Ascending aorta (tissue), 2 donors: ENCODE measurements at regions not wholly inside any gene's neighbourhood (a gene's known extent, or its start where the extent isn't known, plus 50 kb on each side); places are given as distances from the start of the nearest gene placed in this dataset.

Experiments
- DNase-seq, 2 donors: peaks; one replicate each; pipeline ENCODE4 v3.0.0-alpha.2; 2019; ENCODE audit warnings: low spot score in 2 of 2
- H3K27ac ChIP-seq, 2 donors: fragments of 200-600 bp; sonication (generic); one replicate each; pipeline ENCODE4 v1.5.1; 2016 to 2017; ENCODE audit warnings: mild to moderate bottlenecking in 1 of 2
- H3K27me3 ChIP-seq: fragments of 200-600 bp; sonication (generic); one replicate; pipeline ENCODE4 v1.5.1; 2017
- H3K36me3 ChIP-seq, 2 donors: fragments of 200-600 bp; sonication (generic); one replicate each; pipeline ENCODE4 v1.5.1; 2016
- H3K4me1 ChIP-seq, 2 donors: fragments of 200-600 bp; sonication (generic); one replicate each; pipeline ENCODE4 v1.5.1; 2016 to 2017; ENCODE audit warnings: mild to moderate bottlenecking in 1 of 2
- H3K4me3 ChIP-seq, 2 donors: fragments of 200-600 bp; sonication (generic); one replicate each; pipeline ENCODE4 v1.5.1; 2016 to 2017; ENCODE audit warnings: mild to moderate bottlenecking in 1 of 2
- H3K9me3 ChIP-seq, 2 donors: fragments of 200-600 bp; sonication (generic); one replicate each; pipeline ENCODE4 v1.5.1; 2016
- CTCF ChIP-seq, 3 experiments: fragments of 200-600 bp in 2 of 3; fragments of 450-650 bp in 1 of 3; sonication (generic) in 2 of 3; IDR thresholded peaks; one replicate each; pipeline ENCODE4 v1.5.1; 2016 to 2019; ENCODE audit warnings: antibody characterized with exemption in 3 of 3, mild to moderate bottlenecking in 1 of 3, moderate library complexity in 1 of 3
- intact Hi-C: fragments of 100-400 bp; cut with DNase I; formaldehyde crosslinking; loops from one replicate; pipeline ENCODE4 v1.15.1; 2023

- DNase-seq, result no peak
- H3K9me3 ChIP-seq, result no peaks in the 10 kb centered on the region
- no peak for TF ChIP-seq CTCF (IDR thresholded peaks at IDR 0.05)
- no peaks in the 10 kb centered on the region for H3K4me1 ChIP-seq
- H3K36me3 ChIP-seq, result no peaks in the 10 kb centered on the region
- H3K4me3 ChIP-seq, result no peak overlapping the region
- H3K27ac ChIP-seq, result no peak overlapping the region
- intact Hi-C loops, result no loop called here
- H3K27me3 ChIP-seq, result no peaks in the 10 kb centered on the region
Measured at GRCh38 chr9:24095246-24095645, 269.2 kb upstream of the ELAVL2 start.

GRCh38 chr9:24090566-24090965 lies 264.5 kb upstream of the ELAVL2 start:
- H3K4me1 ChIP-seq, result no peaks in the 10 kb centered on the region
- intact Hi-C loops, result no loop called here
- H3K27ac ChIP-seq, result no peak overlapping the region
- no peak for DNase-seq
- H3K4me3 ChIP-seq, result no peak overlapping the region
- no peaks in the 10 kb centered on the region for H3K9me3 ChIP-seq
- H3K36me3 ChIP-seq, result no peaks in the 10 kb centered on the region
- TF ChIP-seq CTCF (IDR thresholded peaks at IDR 0.05), result no peak
- H3K27me3 ChIP-seq, result no peaks in the 10 kb centered on the region

- Histone ChIP-seq H3K36me3 (no peaks in the 10 kb centered on the region), H3K27me3 (no peaks in the 10 kb centered on the region), H3K4me3 (no peak overlapping the region), H3K27ac (no peak overlapping the region), H3K9me3 (no peaks in the 10 kb centered on the region), H3K4me1 (no peaks in the 10 kb centered on the region)
- intact Hi-C loops, result no loop called here
- TF ChIP-seq CTCF (IDR thresholded peaks at IDR 0.05), result no peak
- no peak for DNase-seq
Measured at GRCh38 chr9:24073666-24074065, 247.6 kb upstream of the ELAVL2 start.

- no peak for DNase-seq
- intact Hi-C loops, result no loop called here
- TF ChIP-seq CTCF (IDR thresholded peaks at IDR 0.05), result no peak
- Histone ChIP-seq H3K27ac (no peak overlapping the region), H3K36me3 (no peaks in the 10 kb centered on the region), H3K9me3 (no peaks in the 10 kb centered on the region), H3K4me3 (no peak overlapping the region), H3K4me1 (no peaks in the 10 kb centered on the region), H3K27me3 (no peaks in the 10 kb centered on the region)
Measured at GRCh38 chr9:24073007-24073592, 247.1 kb upstream of the ELAVL2 start.

- intact Hi-C loops, result no loop called here
Measured at GRCh38 chr9:24071716-24072115, 245.7 kb upstream of the ELAVL2 start.

More at GRCh38 chr9:24071716-24072115, 245.7 kb upstream of the ELAVL2 start:
- Histone ChIP-seq H3K4me3 (no peak overlapping the region), H3K36me3 (no peaks in the 10 kb centered on the region), H3K27me3 (no peaks in the 10 kb centered on the region), H3K9me3 (no peaks in the 10 kb centered on the region), H3K27ac (no peak overlapping the region), H3K4me1 (no peaks in the 10 kb centered on the region)
- no peak for TF ChIP-seq CTCF (IDR thresholded peaks at IDR 0.05)
- no peak for DNase-seq
